NAMALWA (cell line): ENCODE measurements at regions not wholly inside any gene's neighbourhood (a gene's known extent, or its start where the extent isn't known, plus 50 kb on each side); places are given as distances from the start of the nearest gene placed in this dataset.
"Not testable (repeated sequence)": the region's sequence is repeated elsewhere in the genome, so short reads cannot be mapped to it uniquely, and the experiment has no call there.

Source experiments
- DNase-seq: peaks from one replicate; pipeline ENCODE4 v3.0.0-alpha.2; 2015; ENCODE audit warnings: low spot score

GRCh38 chr13:67932991-67933390, 702.9 kb upstream of the PCDH9 start:
- DNase-seq: no peak

GRCh38 chr13:67917291-67917987, 687.3 kb upstream of the PCDH9 start:
- no peak for DNase-seq

GRCh38 chr13:67916650-67917049, 686.5 kb upstream of the PCDH9 start:
- DNase-seq: no peak

DNA sequence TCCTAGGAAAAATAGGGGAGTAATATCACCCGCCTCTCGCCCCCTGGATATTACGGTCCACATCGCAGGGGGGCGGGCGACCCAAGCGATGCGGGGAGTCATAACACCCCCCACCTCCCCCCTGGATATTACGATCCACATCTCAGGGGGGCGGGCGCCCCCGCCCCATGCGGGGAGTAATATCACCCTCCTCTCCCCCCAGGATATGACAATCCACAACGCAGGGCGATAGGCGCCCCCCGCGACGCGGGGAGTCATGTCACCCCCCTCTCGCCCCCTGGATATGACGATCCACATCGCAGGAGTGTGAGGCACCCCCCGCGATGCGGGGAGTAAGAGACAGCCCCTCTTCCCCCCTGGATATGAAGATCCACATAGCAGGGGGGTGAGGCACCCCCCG, 684.4 kb upstream of the PCDH9 start:
- DNase-seq: no peak

- DNase-seq: not testable (repeated sequence)
Observed at GRCh38 chr13:67902960-67903359, 672.8 kb upstream of the PCDH9 start.

GRCh38 chr13:67880916-67881315, 650.8 kb upstream of the PCDH9 start:
- no peak for DNase-seq

GRCh38 chr13:67878376-67878775, 648.2 kb upstream of the PCDH9 start:
- DNase-seq: no peak

DNA sequence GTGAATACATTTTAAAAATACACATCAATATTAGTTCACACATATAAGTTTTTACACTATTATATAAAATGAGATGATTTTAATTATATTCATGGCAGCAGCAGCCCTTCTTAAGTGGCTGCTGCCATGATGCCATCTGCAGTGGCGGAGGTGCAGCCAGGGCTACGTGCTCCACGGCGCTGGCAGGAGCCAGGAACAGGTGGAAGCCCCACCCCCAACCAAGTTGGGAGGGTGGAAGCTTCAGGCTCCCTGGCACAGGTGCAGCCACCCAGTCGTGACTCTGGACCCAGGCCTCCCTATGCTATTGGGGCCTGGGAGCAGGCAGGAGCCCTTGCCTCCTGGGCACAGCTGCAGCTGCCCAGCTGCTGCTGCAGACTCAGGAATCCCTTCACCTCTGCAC, 646.9 kb upstream of the PCDH9 start:
- no peak for DNase-seq

DNA sequence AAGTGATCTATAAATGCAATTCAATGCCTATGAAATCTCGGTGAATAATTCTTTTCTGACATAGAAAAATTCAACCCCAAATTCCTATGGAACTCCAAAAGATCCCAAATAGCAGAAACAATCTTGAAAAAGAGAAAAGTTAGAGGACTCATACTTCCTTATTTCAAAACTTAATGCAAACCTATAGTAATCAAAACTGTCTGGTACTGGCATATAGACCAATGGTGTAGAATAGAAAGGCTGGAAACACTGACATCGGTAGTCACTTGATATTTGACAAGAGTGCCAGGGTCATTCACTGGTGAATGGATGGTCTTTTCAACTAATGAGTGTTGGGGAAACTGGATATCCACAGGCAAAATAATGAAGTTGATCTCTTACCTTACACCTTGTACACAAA, 637.1 kb upstream of the PCDH9 start:
- no peak for DNase-seq

DNA sequence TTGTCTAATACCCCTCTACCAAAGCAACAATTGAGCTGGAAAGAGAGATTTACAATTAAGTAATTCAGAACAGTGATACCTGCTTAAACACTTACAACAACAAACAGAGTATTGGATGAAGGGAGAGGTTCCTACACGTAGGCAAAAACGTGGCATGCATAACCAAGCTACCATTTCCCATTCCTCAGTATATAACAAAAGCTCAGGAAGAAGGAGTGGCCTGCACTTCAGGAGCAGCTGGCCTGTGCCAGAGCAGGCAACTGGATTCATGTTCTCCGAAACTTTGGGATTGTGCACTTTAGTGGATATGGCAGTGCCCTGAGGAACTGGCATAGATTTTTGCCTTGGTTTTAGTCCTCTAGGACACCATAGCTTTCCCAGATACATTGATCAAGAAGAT, 630.2 kb upstream of the PCDH9 start:
- no peak for DNase-seq

DNA sequence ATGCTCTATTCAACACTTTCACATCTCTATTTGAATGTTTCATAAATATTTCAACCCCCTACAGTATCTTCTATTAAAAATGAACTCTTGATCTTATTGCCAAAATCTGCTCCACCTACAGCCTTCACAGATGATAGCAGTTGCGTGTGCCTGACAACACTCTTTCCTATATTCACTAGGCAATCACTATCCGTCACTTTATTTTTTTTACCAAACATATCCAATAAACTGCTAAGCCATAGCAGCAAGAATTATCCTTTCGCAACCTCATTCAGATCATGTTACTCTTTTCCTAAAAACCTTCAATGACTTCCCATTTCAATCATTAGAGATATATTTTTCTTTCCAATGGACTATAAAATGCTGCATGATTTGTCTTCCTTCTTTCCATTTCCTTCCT, 629.8 kb upstream of the PCDH9 start:
- DNase-seq: no peak

- no peak for DNase-seq
Observed at GRCh38 chr13:67857581-67858310, 627.6 kb upstream of the PCDH9 start.

GRCh38 chr13:67856955-67857354, 626.8 kb upstream of the PCDH9 start:
- no peak for DNase-seq

DNA sequence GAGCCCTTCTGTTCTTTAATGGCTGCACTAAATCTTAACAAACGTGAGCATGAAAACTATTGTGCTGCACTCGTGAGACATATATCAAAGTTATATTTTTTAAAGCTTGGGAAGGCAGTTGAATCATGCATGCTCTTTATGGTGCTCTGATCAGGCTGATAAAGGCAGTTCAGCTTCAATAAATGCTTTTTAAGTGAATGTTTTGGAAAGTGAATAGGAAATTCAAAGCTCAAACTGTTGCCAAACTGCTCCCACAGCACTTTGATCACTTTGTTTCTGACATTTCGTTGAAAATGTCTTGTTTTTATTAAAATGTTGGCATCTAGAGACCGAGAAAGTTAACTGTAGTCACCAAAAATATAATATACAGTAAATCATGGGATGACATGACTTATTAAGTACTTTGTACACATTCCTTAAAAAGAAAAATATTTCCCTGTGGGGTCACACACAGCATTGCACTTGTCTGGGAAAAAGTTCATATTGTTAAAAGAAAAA, 625.7 kb upstream of the PCDH9 start:
- no peak for DNase-seq

GRCh38 chr13:67854990-67855389, 624.9 kb upstream of the PCDH9 start:
- no peak for DNase-seq

DNA sequence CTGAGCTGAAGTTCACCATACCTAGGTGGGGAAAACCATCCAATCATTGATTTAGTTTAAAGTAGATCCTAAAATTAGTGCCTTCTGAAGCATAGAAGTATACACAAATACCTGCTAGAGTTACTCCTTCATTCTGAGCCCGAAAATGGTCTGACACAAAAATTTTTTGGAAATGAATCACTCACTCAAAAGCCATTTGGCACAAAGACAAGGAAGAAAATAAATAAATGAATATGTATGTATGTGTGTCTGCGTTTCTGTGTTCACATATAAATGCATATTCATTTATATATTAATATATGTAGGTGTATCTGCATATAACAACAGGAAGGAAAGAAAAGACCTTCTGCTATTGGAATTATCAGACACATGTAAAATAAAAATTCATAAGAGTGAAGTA, 614.4 kb upstream of the PCDH9 start:
- DNase-seq: no peak

DNA sequence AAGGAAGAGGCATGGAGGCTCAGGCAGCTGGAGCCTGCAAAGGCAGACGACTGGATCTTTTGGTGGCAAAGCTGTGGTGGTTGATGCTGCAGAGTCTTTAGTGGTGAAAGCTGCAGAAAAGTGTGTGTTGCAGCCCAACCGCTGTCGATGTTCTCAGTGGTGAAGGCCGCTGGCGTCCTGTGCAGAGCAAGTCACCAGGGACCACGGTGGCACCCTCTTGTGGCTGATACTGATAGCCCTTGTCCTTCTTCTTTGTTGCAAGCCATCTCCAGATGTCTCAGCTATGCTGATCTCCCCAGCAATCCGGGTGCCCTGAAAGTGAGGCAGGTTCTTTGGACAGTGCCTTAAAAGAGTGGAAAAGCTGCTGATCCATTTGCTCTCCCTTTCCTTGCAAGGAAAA, 610.9 kb upstream of the PCDH9 start:
- DNase-seq: peak; percentile 15

DNA sequence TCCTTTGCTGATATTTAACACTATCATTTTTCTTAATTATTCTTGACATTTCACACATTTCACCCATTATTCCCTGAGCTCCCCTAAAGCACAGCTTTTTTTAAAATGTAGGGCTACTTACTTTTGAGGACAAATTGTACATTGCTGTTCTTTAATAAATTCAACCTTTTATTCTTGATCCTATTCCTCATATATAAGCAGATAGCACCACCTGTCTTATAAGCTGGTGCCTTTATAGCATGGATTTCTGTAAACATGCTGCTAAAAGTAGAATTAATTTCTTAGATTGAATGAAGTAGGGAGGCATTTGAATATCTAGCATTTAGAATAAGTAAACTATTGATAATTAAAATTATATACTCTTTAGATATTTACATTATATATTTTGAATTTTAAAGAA, 603.4 kb upstream of the PCDH9 start:
- no peak for DNase-seq

- no peak for DNase-seq
Observed at GRCh38 chr13:67829641-67830040, 599.5 kb upstream of the PCDH9 start.

GRCh38 chr13:67827992-67828391, 597.9 kb upstream of the PCDH9 start:
- DNase-seq: no peak

DNA sequence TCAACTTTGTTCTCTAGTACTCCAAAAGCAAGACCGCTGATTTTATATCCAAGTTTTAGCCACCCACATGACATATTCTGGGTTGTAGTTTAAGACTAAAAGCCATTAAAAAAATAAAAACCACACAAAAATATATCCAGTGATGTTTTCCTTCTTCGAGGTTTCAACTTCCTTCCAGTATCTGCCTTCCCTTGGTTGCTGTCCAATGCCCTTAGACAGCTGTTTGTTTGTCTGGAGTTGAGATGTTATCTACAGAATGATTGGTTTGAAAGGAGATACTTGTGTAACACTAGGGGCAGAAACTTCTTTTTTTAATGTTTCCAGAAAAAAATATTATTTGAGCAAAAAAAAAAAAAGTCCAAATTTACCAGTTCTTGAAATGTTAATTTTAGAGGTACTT, 591.5 kb upstream of the PCDH9 start:
- DNase-seq: no peak

DNA sequence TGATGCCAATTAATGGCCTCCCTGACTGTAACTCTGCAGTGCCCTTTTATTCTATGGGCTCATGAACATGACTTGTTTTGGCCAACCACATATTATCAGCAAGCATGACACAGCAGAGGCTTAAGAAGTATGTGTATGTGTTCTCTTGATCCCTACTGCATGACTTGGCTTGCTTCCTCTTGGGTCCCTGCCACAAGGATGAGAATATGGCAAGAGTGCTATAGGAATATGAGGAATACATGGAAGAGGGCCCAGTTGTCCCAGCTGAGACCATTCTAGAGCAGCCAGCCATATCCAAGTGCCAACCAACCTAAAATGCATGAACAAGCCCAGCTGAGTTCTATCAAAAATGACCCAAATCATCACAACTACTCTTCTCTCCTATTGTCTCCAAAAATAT, 576.7 kb upstream of the PCDH9 start:
- DNase-seq: no peak

GRCh38 chr13:67803118-67803517, 573.0 kb upstream of the PCDH9 start:
- DNase-seq: no peak
